Prostate gland (tissue), 2 donors: ENCODE measurements at regions not wholly inside any gene's neighbourhood (a gene's known extent, or its start where the extent isn't known, plus 50 kb on each side); places are given as distances from the start of the nearest gene placed in this dataset.

Source experiments
- DNase-seq: peaks from one replicate; pipeline ENCODE4 v3.0.0-alpha.2; 2019; ENCODE audit warnings: low spot score
- H3K27ac ChIP-seq, 2 donors: fragments of 200-600 bp; sonication (generic); 2 replicates each; pipeline ENCODE4 v1.5.1; 2017 to 2019
- H3K27me3 ChIP-seq: fragments of 200-600 bp; sonication (generic); replicated peaks from 2 replicates; pipeline ENCODE4 v1.5.1; 2019; ENCODE audit not compliant: insufficient read depth
- H3K36me3 ChIP-seq, 2 donors: fragments of 200-600 bp; sonication (generic); 1 replicate in 1 of 2; 2 replicates in 1 of 2; pipeline versions ENCODE4 v1.5.1 to v1.8.1; 2017 to 2019
- H3K4me1 ChIP-seq: fragments of 200-600 bp; sonication (generic); replicated peaks from 2 replicates; pipeline ENCODE4 v1.5.1; 2019
- H3K4me3 ChIP-seq, 2 donors: fragments of 200-600 bp; sonication (generic); 2 replicates each; pipeline ENCODE4 v1.5.1; 2017 to 2019
- H3K9me3 ChIP-seq: fragments of 200-600 bp; sonication (generic); 2 replicates; pipeline ENCODE4 v1.5.1; 2017
- POLR2A ChIP-seq: fragments of 450-650 bp; IDR thresholded peaks from one replicate; pipeline ENCODE4 v1.6.1; 2016; ENCODE audit warnings: antibody characterized with exemption, mild to moderate bottlenecking
- POLR2AphosphoS5 ChIP-seq: sonication (generic); formaldehyde crosslinking; IDR thresholded peaks from one replicate; pipeline ENCODE4 v1.6.1; 2017; ENCODE audit warnings: antibody characterized with exemption
- WGBS: methylation state at CpG from one replicate; pipeline ENCODE4 v1.1.5; 2018; 5-methylcytosine and 5-hydroxymethylcytosine counted together
- intact Hi-C: fragments of 100-400 bp; cut with DNase I; formaldehyde crosslinking; loops from one replicate; pipeline ENCODE4 v1.14.2; 2022
- TF ChIP-seq, protein P1 (sequence below), 4 experiments: fragments of 200-600 bp in 2 of 4; fragments of 450-650 bp in 2 of 4; sonication (generic) in 2 of 4; IDR thresholded peaks; 1 replicate in 3 of 4; 2 replicates in 1 of 4; pipeline ENCODE4 v1.5.1; 2016 to 2019; ENCODE audit warnings: antibody characterized with exemption in 4 of 4, mild to moderate bottlenecking in 2 of 4, moderate library complexity in 2 of 4

DNA sequence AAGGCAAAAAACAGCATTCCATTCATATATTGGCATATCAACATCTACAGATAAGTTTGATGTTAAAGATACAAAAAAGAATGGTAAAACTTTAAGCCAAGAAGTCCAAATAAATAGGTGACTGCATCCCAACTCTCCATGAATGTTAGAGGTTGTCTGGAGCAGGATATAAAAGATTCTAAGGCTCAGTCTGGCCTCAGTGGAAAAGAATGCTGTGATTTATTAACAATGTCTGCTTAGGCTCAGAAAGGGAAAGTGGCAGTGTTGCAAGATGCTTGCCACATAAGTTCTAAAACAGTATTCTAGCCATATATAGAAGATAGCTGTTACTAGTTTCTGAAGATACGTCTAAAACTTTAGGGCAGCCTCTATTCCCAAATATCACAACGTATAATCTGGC, 179.8 kb upstream of the NBEA start:
- Histone ChIP-seq H3K27ac (peak overlapping the region; percentile 33 to 63), H3K4me1 (no peaks in the 10 kb centered on the region), H3K9me3 (no peaks in the 10 kb centered on the region), H3K36me3 (no peaks in the 10 kb centered on the region), H3K27me3 (no peaks in the 10 kb centered on the region), H3K4me3 (no peak overlapping the region)
- intact Hi-C loops = no loop called here
- DNase-seq = no peak
- TF ChIP-seq POLR2AphosphoS5 = peak; percentile 46
- no peak for TF ChIP-seq POLR2A
- 28% methylated on average over 2 of the region's 2 CpGs for WGBS

DNA sequence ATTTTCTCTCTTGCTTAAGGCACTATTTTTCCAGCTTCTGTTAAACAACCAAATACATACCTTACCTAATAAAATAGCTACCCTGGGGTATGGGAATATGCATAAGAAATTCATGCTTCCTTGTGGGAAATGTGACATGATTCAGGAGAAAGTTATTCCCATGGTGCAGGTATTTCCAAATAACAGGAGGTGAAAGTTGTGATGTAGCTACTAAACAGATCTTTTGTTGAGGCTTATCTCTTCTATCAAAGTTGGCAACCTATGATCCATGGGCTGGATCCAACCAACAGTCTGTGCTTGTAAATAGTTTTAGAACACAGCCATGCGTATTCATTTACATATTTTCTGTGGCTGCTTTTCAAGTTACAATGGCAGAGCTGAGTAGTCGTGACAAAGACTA, 177.8 kb upstream of the NBEA start:
- no peaks in the 10 kb centered on the region for H3K36me3 ChIP-seq
- no peaks in the 10 kb centered on the region for H3K4me1 ChIP-seq
- DNase-seq = peak; percentile 78
- H3K9me3 ChIP-seq = no peaks in the 10 kb centered on the region
- 18% methylated on average over 2 of the region's 2 CpGs for WGBS
- TF ChIP-seq POLR2A = no peak
- TF ChIP-seq, protein P1, sequence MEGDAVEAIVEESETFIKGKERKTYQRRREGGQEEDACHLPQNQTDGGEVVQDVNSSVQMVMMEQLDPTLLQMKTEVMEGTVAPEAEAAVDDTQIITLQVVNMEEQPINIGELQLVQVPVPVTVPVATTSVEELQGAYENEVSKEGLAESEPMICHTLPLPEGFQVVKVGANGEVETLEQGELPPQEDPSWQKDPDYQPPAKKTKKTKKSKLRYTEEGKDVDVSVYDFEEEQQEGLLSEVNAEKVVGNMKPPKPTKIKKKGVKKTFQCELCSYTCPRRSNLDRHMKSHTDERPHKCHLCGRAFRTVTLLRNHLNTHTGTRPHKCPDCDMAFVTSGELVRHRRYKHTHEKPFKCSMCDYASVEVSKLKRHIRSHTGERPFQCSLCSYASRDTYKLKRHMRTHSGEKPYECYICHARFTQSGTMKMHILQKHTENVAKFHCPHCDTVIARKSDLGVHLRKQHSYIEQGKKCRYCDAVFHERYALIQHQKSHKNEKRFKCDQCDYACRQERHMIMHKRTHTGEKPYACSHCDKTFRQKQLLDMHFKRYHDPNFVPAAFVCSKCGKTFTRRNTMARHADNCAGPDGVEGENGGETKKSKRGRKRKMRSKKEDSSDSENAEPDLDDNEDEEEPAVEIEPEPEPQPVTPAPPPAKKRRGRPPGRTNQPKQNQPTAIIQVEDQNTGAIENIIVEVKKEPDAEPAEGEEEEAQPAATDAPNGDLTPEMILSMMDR (IDR thresholded peaks at IDR 0.05) = no peak
- TF ChIP-seq POLR2AphosphoS5 = peak; percentile 91
- no peak overlapping the region for H3K4me3 ChIP-seq
- no peaks in the 10 kb centered on the region for H3K27me3 ChIP-seq
- intact Hi-C loops = no loop called here
- peak overlapping the region; percentile 21 to 63 for H3K27ac ChIP-seq

DNA sequence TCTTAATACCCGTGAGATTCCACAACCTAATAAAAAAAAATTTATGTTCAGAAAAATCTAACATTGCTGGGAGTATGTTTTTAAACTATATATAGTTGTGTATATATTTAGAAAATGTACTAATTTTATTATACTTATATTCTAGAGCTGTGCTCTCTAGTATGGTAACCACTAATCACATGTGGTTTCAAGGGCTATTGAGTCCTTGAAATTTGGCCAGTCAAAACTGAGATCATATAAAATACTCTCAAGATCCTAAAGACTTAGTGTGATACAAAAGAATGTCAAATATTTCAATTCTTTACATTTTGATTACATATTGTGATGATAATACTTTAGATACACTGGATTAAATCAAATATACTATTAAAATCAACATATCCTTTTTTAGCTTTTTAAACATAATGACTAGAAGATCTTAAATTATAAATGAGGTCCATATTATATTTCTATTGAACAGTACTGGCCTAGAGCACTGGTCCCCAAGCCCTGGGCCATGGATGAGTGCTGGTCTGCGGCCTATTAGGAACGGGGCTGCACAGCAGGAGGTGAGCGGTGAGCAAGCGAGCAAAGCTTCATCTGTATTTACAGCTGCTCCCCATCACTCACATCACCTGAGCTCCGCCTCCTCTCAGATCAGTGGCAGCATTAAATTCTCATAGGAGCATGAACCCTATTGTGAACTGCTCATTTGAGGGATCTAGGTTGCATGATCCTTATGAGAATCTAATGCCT, 176.5 kb upstream of the NBEA start:
- Histone ChIP-seq H3K27ac (no peak overlapping the region), H3K4me1 (no peaks in the 10 kb centered on the region), H3K36me3 (no peaks in the 10 kb centered on the region), H3K27me3 (no peaks in the 10 kb centered on the region), H3K4me3 (no peak overlapping the region), H3K9me3 (no peaks in the 10 kb centered on the region)
- WGBS = 87% methylated on average over 6 of the region's 6 CpGs
- no peak for DNase-seq
- intact Hi-C loops = no loop called here
- TF ChIP-seq, protein P1 (IDR thresholded peaks at IDR 0.05) = no peak

DNA sequence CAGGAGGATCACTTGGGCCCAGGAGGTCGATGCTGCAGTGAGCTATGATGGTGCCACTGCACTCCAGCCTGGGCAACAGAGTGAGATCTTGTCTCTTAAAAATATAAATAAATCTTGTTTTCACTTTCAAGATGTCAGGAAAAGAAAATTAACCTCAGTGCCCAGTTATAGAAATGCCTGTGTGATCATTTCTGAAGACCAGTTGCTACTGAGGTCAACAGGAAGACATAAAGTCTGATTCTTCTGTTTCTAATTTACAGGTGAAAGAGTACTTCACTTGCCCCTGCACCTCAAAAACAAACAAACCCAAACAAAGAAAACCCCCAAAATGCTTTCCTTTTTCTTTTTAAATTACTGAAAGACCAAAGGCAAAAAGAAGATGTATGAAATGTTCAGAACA, 174.3 kb upstream of the NBEA start:
- no peak for TF ChIP-seq POLR2A
- no peak for TF ChIP-seq POLR2AphosphoS5
- TF ChIP-seq, protein P1 (IDR thresholded peaks at IDR 0.05) = no peak
- intact Hi-C loops = no loop called here
- no peaks in the 10 kb centered on the region for H3K27me3 ChIP-seq
- no peaks in the 10 kb centered on the region for H3K9me3 ChIP-seq
- H3K4me1 ChIP-seq = no peaks in the 10 kb centered on the region
- 100% methylated on average over 1 of the region's 1 CpG for WGBS
- no peak for DNase-seq
- H3K27ac ChIP-seq = no peak overlapping the region
- no peaks in the 10 kb centered on the region for H3K36me3 ChIP-seq
- H3K4me3 ChIP-seq = no peak overlapping the region

DNA sequence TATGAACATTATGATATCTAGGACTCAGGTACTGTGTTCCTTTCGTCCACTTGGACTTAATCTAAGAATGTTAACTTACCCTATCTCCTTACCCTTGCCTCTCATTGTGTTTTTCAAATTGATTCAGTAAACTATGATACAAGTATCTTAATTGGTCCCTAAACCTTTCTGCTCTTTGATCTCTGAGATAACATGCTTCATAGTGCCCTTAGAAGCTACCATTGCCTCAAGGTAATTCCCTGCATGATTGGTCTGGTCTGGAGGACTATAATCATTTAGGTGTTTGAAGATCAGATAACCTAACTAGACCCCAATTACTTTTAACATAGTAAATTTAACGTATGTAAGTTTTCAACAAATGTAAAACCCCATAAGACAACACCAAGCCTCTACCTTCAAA, 169.9 kb upstream of the NBEA start:
- Histone ChIP-seq H3K4me1 (no peaks in the 10 kb centered on the region), H3K4me3 (no peak overlapping the region), H3K36me3 (no peaks in the 10 kb centered on the region), H3K27ac (no peak overlapping the region), H3K9me3 (no peaks in the 10 kb centered on the region), H3K27me3 (no peaks in the 10 kb centered on the region)
- WGBS = 61% methylated on average over 2 of the region's 2 CpGs
- TF ChIP-seq POLR2A (no peak), POLR2AphosphoS5 (no peak)
- TF ChIP-seq, protein P1 (IDR thresholded peaks at IDR 0.05) = no peak
- intact Hi-C loops = no loop called here
- DNase-seq = no peak
